ENCODE measurements at regions not wholly inside any gene's neighbourhood (a gene's known extent, or its start where the extent isn't known, plus 50 kb on each side); places are given as distances from the start of the nearest gene placed in this dataset.

- no peak for TF ChIP-seq CTCF (IDR thresholded peaks at IDR 0.05)
- no peak for TF ChIP-seq POLR2A (IDR thresholded peaks at IDR 0.05)
Observed at GRCh38 chr7:145462463-145462862, 626.6 kb upstream of the TPK1 start.

Data from right lobe of liver (tissue), 4 donors.